ENCODE measurements at regions not wholly inside any gene's neighbourhood (a gene's known extent, or its start where the extent isn't known, plus 50 kb on each side); places are given as distances from the start of the nearest gene placed in this dataset.
"Not testable (repeated sequence)": the region's sequence is repeated elsewhere in the genome, so short reads cannot be mapped to it uniquely, and the experiment has no call there.

- not testable (repeated sequence) for TF ChIP-seq JUN (IDR thresholded peaks at IDR 0.05; ENCODE audit: borderline replicate concordance, insufficient read depth, insufficient read length, low read depth); CTCF (IDR thresholded peaks at IDR 0.05; ENCODE audit: extremely low read depth in 1 of 2, insufficient read depth in 1 of 2, low read depth in 1 of 2, low read length in 2 of 2); POLR2A (IDR thresholded peaks at IDR 0.05; ENCODE audit: low read depth, low read length); POLR2AphosphoS5 (IDR thresholded peaks at IDR 0.05; ENCODE audit: insufficient read depth, low read depth, low read length); FOS (IDR thresholded peaks at IDR 0.05; ENCODE audit: borderline replicate concordance, insufficient read depth, low read length); MYC (IDR thresholded peaks at IDR 0.05; ENCODE audit: low read depth, low read length); EZH2 (IDR thresholded peaks at IDR 0.05; ENCODE audit: borderline replicate concordance, low read depth, low read length, severe bottlenecking); GATA2 (IDR thresholded peaks at IDR 0.05; ENCODE audit: insufficient read depth, insufficient read length, low read depth, low read length)
Measured at GRCh38 chr1:146709302-146709701, 228.8 kb upstream of the NBPF12 start.
